22Rv1 (cell line): ENCODE measurements at regions not wholly inside any gene's neighbourhood (a gene's known extent, or its start where the extent isn't known, plus 50 kb on each side); places are given as distances from the start of the nearest gene placed in this dataset.

ENCODE experiments used
- ZFX ChIP-seq: fragments of 450-650 bp; IDR thresholded peaks from 2 replicates; pipeline ENCODE4 v1.6.1; 2017; ENCODE audit warnings: antibody characterized with exemption, borderline replicate concordance
- TF ChIP-seq, protein P1 (sequence below): fragments of 450-650 bp; IDR thresholded peaks from 2 replicates; pipeline ENCODE4 v1.5.1; 2017; ENCODE audit warnings: mild to moderate bottlenecking

DNA sequence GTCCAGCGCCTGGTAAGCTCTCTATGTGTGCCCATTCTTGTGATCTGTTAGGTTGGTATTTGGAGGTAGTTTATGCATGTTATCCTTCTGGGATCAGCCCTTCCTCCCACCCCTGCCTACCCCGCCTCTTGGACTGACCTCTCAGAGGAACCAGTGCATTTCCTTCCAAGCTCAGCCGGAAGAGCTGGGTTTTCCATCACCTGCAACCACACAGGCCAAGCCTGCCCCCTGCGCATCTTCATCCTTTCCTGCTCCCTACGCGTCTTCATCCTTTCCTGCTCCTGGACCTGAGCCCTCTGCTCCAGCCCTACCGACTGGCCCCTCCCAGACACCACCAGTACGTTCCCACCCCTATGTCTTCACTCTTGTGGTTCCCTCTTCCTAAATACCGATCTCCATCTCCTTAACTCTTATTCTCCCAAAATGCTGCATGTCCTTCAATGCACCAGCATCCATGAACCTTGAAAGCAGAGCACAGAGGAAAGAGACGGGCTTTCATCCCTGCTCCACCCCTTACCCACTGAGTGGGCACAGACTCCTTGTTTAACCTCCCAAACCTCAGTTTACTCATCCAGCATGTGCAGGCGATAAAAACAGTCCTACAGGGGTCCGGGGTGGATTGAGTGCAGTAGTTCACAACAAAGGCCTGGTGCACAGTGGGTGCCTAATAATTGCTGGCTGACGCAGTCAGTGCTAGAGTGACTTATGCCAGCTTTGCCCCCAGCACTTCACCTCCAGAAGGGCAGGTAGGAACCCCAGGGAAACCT, 526.3 kb downstream of the MATN1 start:
- TF ChIP-seq, protein P1, sequence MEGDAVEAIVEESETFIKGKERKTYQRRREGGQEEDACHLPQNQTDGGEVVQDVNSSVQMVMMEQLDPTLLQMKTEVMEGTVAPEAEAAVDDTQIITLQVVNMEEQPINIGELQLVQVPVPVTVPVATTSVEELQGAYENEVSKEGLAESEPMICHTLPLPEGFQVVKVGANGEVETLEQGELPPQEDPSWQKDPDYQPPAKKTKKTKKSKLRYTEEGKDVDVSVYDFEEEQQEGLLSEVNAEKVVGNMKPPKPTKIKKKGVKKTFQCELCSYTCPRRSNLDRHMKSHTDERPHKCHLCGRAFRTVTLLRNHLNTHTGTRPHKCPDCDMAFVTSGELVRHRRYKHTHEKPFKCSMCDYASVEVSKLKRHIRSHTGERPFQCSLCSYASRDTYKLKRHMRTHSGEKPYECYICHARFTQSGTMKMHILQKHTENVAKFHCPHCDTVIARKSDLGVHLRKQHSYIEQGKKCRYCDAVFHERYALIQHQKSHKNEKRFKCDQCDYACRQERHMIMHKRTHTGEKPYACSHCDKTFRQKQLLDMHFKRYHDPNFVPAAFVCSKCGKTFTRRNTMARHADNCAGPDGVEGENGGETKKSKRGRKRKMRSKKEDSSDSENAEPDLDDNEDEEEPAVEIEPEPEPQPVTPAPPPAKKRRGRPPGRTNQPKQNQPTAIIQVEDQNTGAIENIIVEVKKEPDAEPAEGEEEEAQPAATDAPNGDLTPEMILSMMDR: no peak
- no peak for TF ChIP-seq ZFX
